D721Med (cell line): ENCODE measurements at regions not wholly inside any gene's neighbourhood (a gene's known extent, or its start where the extent isn't known, plus 50 kb on each side); places are given as distances from the start of the nearest gene placed in this dataset.

Experiments
- DNase-seq: peaks from one replicate; pipeline ENCODE4 v3.0.0; 2011; ENCODE audit warnings: low spot score; ENCODE audit not compliant: insufficient read length
- FAIRE-seq: peaks from 2 replicates; lab custom pipeline; 2011; peaks lifted over from hg19 to GRCh38; lab: Jason Lieb, UNC
- CTCF ChIP-seq: IDR thresholded peaks from 2 replicates; pipeline ENCODE4 v1.5.1; 2012; ENCODE audit warnings: mild to moderate bottlenecking, control low read depth; ENCODE audit not compliant: insufficient read depth; ENCODE audit errors: missing control alignments

- no peak for DNase-seq
- FAIRE-seq: no peak
Measured at GRCh38 chr16:64892835-64893785, 228.8 kb downstream of the CDH11 start.

GRCh38 chr16:64889446-64889845 lies 232.4 kb downstream of the CDH11 start:
- TF ChIP-seq CTCF: no peak
- no peak for DNase-seq
- FAIRE-seq: no peak

More at GRCh38 chr16:64892835-64893785, 228.8 kb downstream of the CDH11 start:
- no peak for TF ChIP-seq CTCF

GRCh38 chr16:64887651-64888050 lies 234.2 kb downstream of the CDH11 start:
- FAIRE-seq: no peak
- no peak for DNase-seq
- TF ChIP-seq CTCF: no peak

- FAIRE-seq (no peak), DNase-seq (no peak)
- TF ChIP-seq CTCF: no peak
Measured at GRCh38 chr16:64882078-64882784, 239.6 kb downstream of the CDH11 start.

- no peak for TF ChIP-seq CTCF
- FAIRE-seq (no peak), DNase-seq (no peak)
Measured at GRCh38 chr16:64880994-64881393, 240.9 kb downstream of the CDH11 start.

- no peak for DNase-seq
- no peak for FAIRE-seq
- no peak for TF ChIP-seq CTCF
Measured at GRCh38 chr16:64880006-64880405, 241.9 kb downstream of the CDH11 start.
